CD14-positive monocyte (primary cell): ENCODE measurements at regions not wholly inside any gene's neighbourhood (a gene's known extent, or its start where the extent isn't known, plus 50 kb on each side); places are given as distances from the start of the nearest gene placed in this dataset.

ENCODE experiments used
- DNase-seq, 3 donors: peaks; one replicate each; pipeline ENCODE4 v3.0.0-alpha.2; 2011 to 2022
- H2AFZ ChIP-seq: 2 replicates; pipeline ENCODE4 v1.6.0; 2012; ENCODE audit warnings: mild to moderate bottlenecking, low read depth, low read length, inconsistent platforms; ENCODE audit not compliant: insufficient read depth, poor library complexity, severe bottlenecking
- H3K27ac ChIP-seq, 2 donors: 1 replicate in 1 of 2; 2 replicates in 1 of 2; pipeline ENCODE4 v1.5.1; 2012 to 2013; ENCODE audit warnings: low read length in 2 of 2, control low read depth in 1 of 2, inconsistent platforms in 1 of 2, low read depth in 1 of 2, mild to moderate bottlenecking in 1 of 2
- H3K27me3 ChIP-seq, 2 donors: one replicate each; pipeline versions ENCODE4 v1.6.0 to v1.6.1; 2011 to 2013; ENCODE audit warnings: low read length in 2 of 2; ENCODE audit not compliant: control insufficient read depth in 2 of 2, insufficient read depth in 2 of 2
- H3K36me3 ChIP-seq, 2 donors: replicated peaks in 1 of 2; 1 replicate in 1 of 2; 2 replicates in 1 of 2; pipeline versions ENCODE4 v1.5.1 to v1.6.1; 2012 to 2013; ENCODE audit warnings: low read length in 2 of 2, control low read depth in 1 of 2, inconsistent platforms in 1 of 2, mild to moderate bottlenecking in 1 of 2; ENCODE audit not compliant: insufficient read depth in 2 of 2, control insufficient read depth in 1 of 2
- H3K4me1 ChIP-seq, 2 donors: 1 replicate in 1 of 2; 2 replicates in 1 of 2; pipeline versions ENCODE4 v1.5.1 to v1.6.1; 2012 to 2013; ENCODE audit warnings: low read length in 2 of 2, control low read depth in 1 of 2, inconsistent platforms in 1 of 2, mild to moderate bottlenecking in 1 of 2, moderate library complexity in 1 of 2; ENCODE audit not compliant: insufficient read depth in 2 of 2, control insufficient read depth in 1 of 2
- H3K4me2 ChIP-seq: replicated peaks from 2 replicates; pipeline ENCODE3; 2012; ENCODE audit warnings: low read length, moderate library complexity, mild to moderate bottlenecking; ENCODE audit not compliant: poor library complexity, severe bottlenecking; ENCODE audit errors: extremely low read depth
- H3K4me3 ChIP-seq, 3 experiments: fragments of 200-600 bp in 1 of 3; sonication (generic) in 1 of 3; replicated peaks in 1 of 3; 1 replicate in 2 of 3; 2 replicates in 1 of 3; pipeline ENCODE4 v1.5.1; 2011 to 2013; ENCODE audit warnings: low read length in 3 of 3, mild to moderate bottlenecking in 3 of 3, control low read depth in 2 of 3, low read depth in 2 of 3, inconsistent platforms in 1 of 3, moderate library complexity in 1 of 3
- H3K79me2 ChIP-seq: 2 replicates; pipeline ENCODE4 v1.6.0; 2012; ENCODE audit warnings: mild to moderate bottlenecking, control low read depth, inconsistent platforms, low read length, moderate library complexity; ENCODE audit not compliant: insufficient read depth
- H3K9ac ChIP-seq: 2 replicates; pipeline ENCODE4 v1.6.0; 2017; ENCODE audit warnings: low read length, mild to moderate bottlenecking; ENCODE audit not compliant: insufficient read depth, poor library complexity, severe bottlenecking
- H3K9me3 ChIP-seq, 2 donors: replicated peaks in 1 of 2; 1 replicate in 1 of 2; 2 replicates in 1 of 2; pipeline versions ENCODE4 v1.5.1 to v1.6.1; 2012 to 2013; ENCODE audit warnings: low read length in 2 of 2, control low read depth in 1 of 2; ENCODE audit not compliant: control insufficient read depth in 1 of 2, insufficient read depth in 1 of 2
- H4K20me1 ChIP-seq: 2 replicates; pipeline ENCODE4 v1.6.0; 2012; ENCODE audit warnings: mild to moderate bottlenecking, low read length, control low read depth, moderate library complexity; ENCODE audit not compliant: insufficient read depth
- H3K27ac Mint-ChIP-seq, 7 donors: one replicate each; pipeline ENCODE4 v1.8.0; 2020; ENCODE audit warnings: mild to moderate bottlenecking in 7 of 7, mixed read lengths in 7 of 7, moderate library complexity in 6 of 7, inconsistent platforms in 2 of 7
- H3K27me3 Mint-ChIP-seq, 3 donors: one replicate each; pipeline ENCODE4 v1.8.0; 2021 to 2022; ENCODE audit warnings: low read depth in 3 of 3, mild to moderate bottlenecking in 3 of 3, mixed read lengths in 3 of 3, moderate library complexity in 3 of 3, inconsistent platforms in 1 of 3
- H3K36me3 Mint-ChIP-seq, 2 donors: one replicate each; pipeline ENCODE4 v1.8.0; 2020; ENCODE audit warnings: mixed read lengths in 2 of 2, inconsistent platforms in 1 of 2, mild to moderate bottlenecking in 1 of 2
- H3K4me1 Mint-ChIP-seq: one replicate; pipeline ENCODE4 v1.8.0; 2020; ENCODE audit warnings: mild to moderate bottlenecking, mixed read lengths
- H3K4me3 Mint-ChIP-seq, 2 donors: one replicate each; pipeline ENCODE4 v1.8.0; 2020; ENCODE audit warnings: mild to moderate bottlenecking in 2 of 2, mixed read lengths in 2 of 2, moderate library complexity in 1 of 2
- H3K9me3 Mint-ChIP-seq, 7 donors: one replicate each; pipeline ENCODE4 v1.8.0; 2020 to 2022; ENCODE audit warnings: mixed read lengths in 7 of 7, mild to moderate bottlenecking in 6 of 7, moderate library complexity in 6 of 7, inconsistent platforms in 2 of 7
- CTCF ChIP-seq: fragments of 200-600 bp; IDR thresholded peaks from one replicate; pipeline ENCODE4 v1.8.0; 2022; ENCODE audit warnings: antibody characterized with exemption, mild to moderate bottlenecking
- WGBS: methylation state at CpG from one replicate; pipeline ENCODE4 v1.1.5; 2013; ENCODE audit warnings: missing lambda C conversion rate; ENCODE audit not compliant: insufficient coverage; 5-methylcytosine and 5-hydroxymethylcytosine counted together
- intact Hi-C, 2 donors: fragments of 100-400 bp; cut with micrococcal nuclease; formaldehyde crosslinking; loops; one replicate each; pipeline versions ENCODE4 v1.15.0 to v1.15.1; 2023

GRCh38 chr3:103440539-103441203, 1005.9 kb downstream of the ZPLD1 start:
- H3K79me2 ChIP-seq: no peaks in the 10 kb centered on the region
- H3K4me1 ChIP-seq: no peaks in the 10 kb centered on the region
- H3K9me3 ChIP-seq: peaks cover 8 to 19% of the 10 kb centered on the region in 2 donors
- H2AFZ ChIP-seq: no peak overlapping the region
- no peak overlapping the region for H3K4me3 Mint-ChIP-seq
- H3K36me3 ChIP-seq: no peaks in the 10 kb centered on the region
- no peak overlapping the region for H3K27ac ChIP-seq
- intact Hi-C loops: no loop called here
- H3K9me3 Mint-ChIP-seq: peaks cover 2 to 21% (median 7%) of the 10 kb centered on the region in 7 donors
- no CpG with 5 or more reads among the region's 1 CpG for WGBS
- no peaks in the 10 kb centered on the region for H4K20me1 ChIP-seq
- H3K4me1 Mint-ChIP-seq: no peaks in the 10 kb centered on the region
- no peaks in the 10 kb centered on the region for H3K36me3 Mint-ChIP-seq
- no peak for DNase-seq
- no peak overlapping the region for H3K27ac Mint-ChIP-seq
- no peaks in the 10 kb centered on the region for H3K27me3 Mint-ChIP-seq
- no peak overlapping the region for H3K4me2 ChIP-seq
- no peak overlapping the region for H3K4me3 ChIP-seq
- no peak for TF ChIP-seq CTCF
- no peaks in the 10 kb centered on the region for H3K27me3 ChIP-seq
- H3K9ac ChIP-seq: no peak overlapping the region

GRCh38 chr3:103446953-103447629, 1012.3 kb downstream of the ZPLD1 start:
- H3K4me3 Mint-ChIP-seq: no peak overlapping the region

More at GRCh38 chr3:103446953-103447629, 1012.3 kb downstream of the ZPLD1 start:
- Mint-ChIP-seq H3K27ac (no peak overlapping the region), H3K36me3 (no peaks in the 10 kb centered on the region), H3K9me3 (peaks cover 0 to 18% (median 6%) of the 10 kb centered on the region in 7 donors), H3K27me3 (no peaks in the 10 kb centered on the region), H3K4me1 (no peaks in the 10 kb centered on the region)
- Histone ChIP-seq H3K36me3 (no peaks in the 10 kb centered on the region), H3K27ac (no peak overlapping the region), H3K4me3 (no peak overlapping the region), H2AFZ (no peak overlapping the region), H4K20me1 (no peaks in the 10 kb centered on the region), H3K4me1 (no peaks in the 10 kb centered on the region), H3K4me2 (no peak overlapping the region), H3K9me3 (peaks cover 7 to 27% of the 10 kb centered on the region in 2 donors), H3K9ac (no peak overlapping the region), H3K27me3 (no peaks in the 10 kb centered on the region), H3K79me2 (no peaks in the 10 kb centered on the region)
- WGBS: 84% methylated on average over 8 of the region's 10 CpGs
- no peak for DNase-seq
- intact Hi-C loops: no loop called here
- TF ChIP-seq CTCF: no peak
